WERI-Rb-1 (cell line): ENCODE measurements at regions not wholly inside any gene's neighbourhood (a gene's known extent, or its start where the extent isn't known, plus 50 kb on each side); places are given as distances from the start of the nearest gene placed in this dataset.
A peak's percentile ranks its signal among the peaks of the same experiment; 100 is the strongest.

Source experiments
- DNase-seq: peaks from one replicate; pipeline ENCODE4 v3.0.0-alpha.2; 2020
- H3K27ac ChIP-seq: fragments of 250-450 bp; sonication (Bioruptor Pico); 2 replicates; pipeline ENCODE4 v1.5.1; 2020; ENCODE audit warnings: mild to moderate bottlenecking, moderate library complexity
- H3K27me3 ChIP-seq: fragments of 250-450 bp; sonication (Bioruptor Pico); 2 replicates; pipeline ENCODE4 v1.5.1; 2021; ENCODE audit warnings: mild to moderate bottlenecking, low read depth, moderate library complexity; ENCODE audit not compliant: insufficient read depth, severe bottlenecking
- H3K36me3 ChIP-seq: fragments of 250-450 bp; sonication (Bioruptor Pico); 2 replicates; pipeline ENCODE4 v1.5.1; 2020; ENCODE audit warnings: mild to moderate bottlenecking, moderate library complexity
- H3K4me3 ChIP-seq: 2 replicates; pipeline ENCODE4 v1.5.1; 2011; ENCODE audit warnings: low read depth, mild to moderate bottlenecking, control low read depth, low read length
- H3K9me3 ChIP-seq: fragments of 250-450 bp; sonication (Bioruptor Pico); 2 replicates; pipeline ENCODE4 v1.5.1; 2021; ENCODE audit warnings: mild to moderate bottlenecking, moderate library complexity; ENCODE audit not compliant: severe bottlenecking
- TF ChIP-seq, protein P1 (sequence below): IDR thresholded peaks from 2 replicates; pipeline ENCODE4 v1.5.1; 2011; ENCODE audit warnings: low read depth, mild to moderate bottlenecking, control low read depth, inconsistent platforms, low read length

DNA sequence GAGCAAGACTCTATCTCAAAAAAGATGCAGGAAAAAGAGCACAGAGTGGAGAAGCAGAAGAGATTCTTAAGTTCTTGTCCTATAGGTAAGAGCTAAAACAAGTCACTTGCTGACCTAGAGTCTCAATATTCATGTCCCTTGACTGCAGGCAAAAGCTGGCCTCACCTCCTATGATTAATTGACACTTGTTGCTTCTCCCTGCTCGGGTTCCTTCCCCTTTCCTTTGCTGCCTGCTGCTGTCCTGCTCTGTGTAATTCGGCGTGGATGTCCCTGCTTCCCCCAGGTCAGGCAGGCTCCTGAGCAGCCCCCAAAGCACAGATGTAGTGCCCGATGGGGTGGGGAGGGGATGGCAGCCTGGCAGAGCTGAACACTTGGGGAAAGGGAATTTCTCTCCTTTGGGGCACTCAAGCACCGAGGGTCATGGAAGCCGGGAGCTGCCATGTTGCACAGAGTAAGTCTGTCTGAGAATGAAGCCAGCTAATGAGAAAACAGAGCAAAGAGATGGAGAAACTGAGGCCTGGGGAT lies 60.8 kb upstream of the NUP50 start:
- Histone ChIP-seq H3K27ac (no peak overlapping the region), H3K4me3 (no peak overlapping the region), H3K9me3 (no peaks in the 10 kb centered on the region), H3K36me3 (no peaks in the 10 kb centered on the region), H3K27me3 (no peaks in the 10 kb centered on the region)
- TF ChIP-seq, protein P1, sequence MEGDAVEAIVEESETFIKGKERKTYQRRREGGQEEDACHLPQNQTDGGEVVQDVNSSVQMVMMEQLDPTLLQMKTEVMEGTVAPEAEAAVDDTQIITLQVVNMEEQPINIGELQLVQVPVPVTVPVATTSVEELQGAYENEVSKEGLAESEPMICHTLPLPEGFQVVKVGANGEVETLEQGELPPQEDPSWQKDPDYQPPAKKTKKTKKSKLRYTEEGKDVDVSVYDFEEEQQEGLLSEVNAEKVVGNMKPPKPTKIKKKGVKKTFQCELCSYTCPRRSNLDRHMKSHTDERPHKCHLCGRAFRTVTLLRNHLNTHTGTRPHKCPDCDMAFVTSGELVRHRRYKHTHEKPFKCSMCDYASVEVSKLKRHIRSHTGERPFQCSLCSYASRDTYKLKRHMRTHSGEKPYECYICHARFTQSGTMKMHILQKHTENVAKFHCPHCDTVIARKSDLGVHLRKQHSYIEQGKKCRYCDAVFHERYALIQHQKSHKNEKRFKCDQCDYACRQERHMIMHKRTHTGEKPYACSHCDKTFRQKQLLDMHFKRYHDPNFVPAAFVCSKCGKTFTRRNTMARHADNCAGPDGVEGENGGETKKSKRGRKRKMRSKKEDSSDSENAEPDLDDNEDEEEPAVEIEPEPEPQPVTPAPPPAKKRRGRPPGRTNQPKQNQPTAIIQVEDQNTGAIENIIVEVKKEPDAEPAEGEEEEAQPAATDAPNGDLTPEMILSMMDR: no peak
- DNase-seq: no peak

DNA sequence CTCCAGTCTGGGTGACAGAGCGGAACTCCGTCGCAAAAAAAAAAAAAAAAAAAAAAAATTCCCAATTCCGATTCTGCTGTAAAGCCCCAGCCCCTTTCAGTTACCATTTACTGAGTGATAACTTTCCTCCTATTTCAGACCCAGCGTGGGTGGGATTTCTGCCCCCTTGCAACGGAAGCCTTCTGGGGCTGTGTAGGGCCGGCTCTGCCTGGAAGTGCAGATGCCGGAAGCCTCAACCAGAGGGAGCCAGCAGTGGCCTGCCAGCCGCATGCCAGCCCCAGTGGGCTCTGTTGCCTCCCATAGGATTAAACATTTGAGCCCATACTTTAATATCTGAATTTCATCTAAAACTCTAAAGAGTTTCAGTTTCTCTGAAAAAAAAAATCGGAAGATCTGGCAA lies 60.0 kb upstream of the NUP50 start:
- Histone ChIP-seq H3K27ac (no peak overlapping the region), H3K27me3 (no peaks in the 10 kb centered on the region), H3K36me3 (no peaks in the 10 kb centered on the region), H3K4me3 (no peak overlapping the region), H3K9me3 (no peaks in the 10 kb centered on the region)
- DNase-seq: no peak
- TF ChIP-seq, protein P1: 0 out of 2 replicates have a peak, but pooled peaks have one; percentile 16

DNA sequence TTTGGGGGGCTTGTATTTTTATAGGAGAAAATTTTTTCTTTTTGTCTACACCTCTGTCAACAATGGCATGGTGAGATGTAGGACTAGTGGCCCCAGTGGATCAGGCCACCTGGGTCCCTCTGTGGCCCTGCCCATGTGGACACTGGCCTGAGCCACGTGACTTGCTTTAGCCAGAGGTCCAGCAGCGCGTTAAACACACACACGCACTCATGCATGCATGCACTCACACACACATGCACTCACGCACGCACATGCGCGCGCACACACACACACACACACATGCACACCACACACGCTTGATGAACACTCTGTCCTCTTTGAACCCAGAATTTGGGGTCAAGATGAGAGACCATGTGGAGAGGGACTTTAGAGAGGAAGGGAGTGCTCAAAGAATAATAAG lies 59.4 kb upstream of the NUP50 start:
- DNase-seq: no peak
- Histone ChIP-seq H3K4me3 (no peak overlapping the region), H3K27me3 (no peaks in the 10 kb centered on the region), H3K27ac (no peak overlapping the region), H3K36me3 (no peaks in the 10 kb centered on the region), H3K9me3 (no peaks in the 10 kb centered on the region)
- TF ChIP-seq, protein P1: no peak

GRCh38 chr22:45105281-45105702 lies 58.4 kb upstream of the NUP50 start:
- Histone ChIP-seq H3K36me3 (no peaks in the 10 kb centered on the region), H3K9me3 (no peaks in the 10 kb centered on the region), H3K27me3 (no peaks in the 10 kb centered on the region), H3K4me3 (no peak overlapping the region), H3K27ac (no peak overlapping the region)
- TF ChIP-seq, protein P1: no peak
- DNase-seq: no peak

GRCh38 chr22:45107671-45108070 lies 56.1 kb upstream of the NUP50 start:
- DNase-seq: no peak
- no peaks in the 10 kb centered on the region for H3K27me3 ChIP-seq
- TF ChIP-seq, protein P1: no peak
- no peak overlapping the region for H3K4me3 ChIP-seq
- peaks cover 3% of the 10 kb centered on the region for H3K9me3 ChIP-seq
- no peak overlapping the region for H3K27ac ChIP-seq
- no peaks in the 10 kb centered on the region for H3K36me3 ChIP-seq

DNA sequence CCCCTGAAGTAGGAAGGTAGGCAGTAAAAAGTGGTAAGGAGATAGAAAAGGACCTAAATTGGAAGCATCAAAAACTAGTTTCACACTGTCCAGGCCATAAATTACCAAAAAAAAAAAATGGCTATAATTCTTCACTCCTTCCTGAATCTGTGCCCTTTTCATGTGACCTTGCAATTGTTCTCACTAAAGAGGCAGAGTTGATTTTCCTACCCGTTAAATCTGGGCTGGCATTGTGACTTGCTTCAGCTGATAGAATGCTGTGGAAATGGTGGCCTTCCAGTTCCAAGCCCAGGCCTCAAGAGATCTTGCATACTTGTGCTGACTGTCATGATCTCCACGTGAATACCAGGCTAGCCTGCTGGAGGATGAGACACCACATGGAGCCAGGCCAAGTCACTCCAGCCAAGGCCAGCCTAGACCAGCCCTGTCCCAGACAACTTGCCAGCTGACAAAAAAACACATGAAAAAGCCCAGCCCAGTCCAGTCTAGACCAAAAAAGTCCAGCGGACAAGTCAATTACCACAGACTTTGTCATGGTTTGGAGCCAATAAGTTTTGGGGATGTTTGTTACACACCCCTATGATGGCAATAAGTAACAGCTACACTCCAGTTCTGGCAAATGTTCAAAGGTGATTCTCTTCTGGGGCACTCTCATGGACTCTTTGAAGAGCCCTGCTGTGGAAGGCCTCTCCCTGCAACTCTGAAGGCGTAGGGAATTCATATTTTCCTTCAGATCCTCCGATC lies 51.4 kb upstream of the NUP50 start:
- DNase-seq: no peak
- Histone ChIP-seq H3K9me3 (peaks cover 3% of the 10 kb centered on the region), H3K27ac (no peak overlapping the region), H3K36me3 (no peaks in the 10 kb centered on the region), H3K4me3 (no peak overlapping the region), H3K27me3 (no peaks in the 10 kb centered on the region)
- TF ChIP-seq, protein P1: no peak
